ENCODE measurements at regions not wholly inside any gene's neighbourhood (a gene's known extent, or its start where the extent isn't known, plus 50 kb on each side); places are given as distances from the start of the nearest gene placed in this dataset.
"Not testable (repeated sequence)": the region's sequence is repeated elsewhere in the genome, so short reads cannot be mapped to it uniquely, and the experiment has no call there.

- DNase-seq: no peak
These were observed 77.6 kb upstream of the FRMPD4 start for GRCh38 chrX:12060489-12061260.

GRCh38 chrX:12065251-12065650 is 73.0 kb upstream of the FRMPD4 start:
- DNase-seq: no peak

DNA sequence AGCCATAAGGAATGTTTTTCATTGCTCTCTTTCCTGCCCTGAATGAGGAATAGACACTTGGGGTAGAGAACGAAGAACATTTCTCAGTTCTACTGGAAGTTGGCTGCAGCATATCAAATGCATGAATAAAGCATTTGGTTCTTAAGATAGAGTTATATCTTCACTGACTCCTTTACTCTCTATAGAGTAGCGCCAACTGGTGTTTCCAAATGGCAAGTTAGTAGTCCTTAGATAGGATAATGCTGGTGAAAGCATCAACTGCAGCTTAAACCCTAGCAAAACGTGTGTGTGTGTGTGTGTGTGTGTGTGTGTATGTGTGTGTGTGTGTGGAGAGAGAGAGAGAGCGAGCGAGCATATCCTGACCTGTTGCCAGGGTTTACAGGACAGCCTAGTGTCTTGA is 62.2 kb upstream of the FRMPD4 start:
- no peak for DNase-seq

- DNase-seq: peak; percentile 20 to 58
These were observed 58.0 kb upstream of the FRMPD4 start for GRCh38 chrX:12080265-12080664.

DNA sequence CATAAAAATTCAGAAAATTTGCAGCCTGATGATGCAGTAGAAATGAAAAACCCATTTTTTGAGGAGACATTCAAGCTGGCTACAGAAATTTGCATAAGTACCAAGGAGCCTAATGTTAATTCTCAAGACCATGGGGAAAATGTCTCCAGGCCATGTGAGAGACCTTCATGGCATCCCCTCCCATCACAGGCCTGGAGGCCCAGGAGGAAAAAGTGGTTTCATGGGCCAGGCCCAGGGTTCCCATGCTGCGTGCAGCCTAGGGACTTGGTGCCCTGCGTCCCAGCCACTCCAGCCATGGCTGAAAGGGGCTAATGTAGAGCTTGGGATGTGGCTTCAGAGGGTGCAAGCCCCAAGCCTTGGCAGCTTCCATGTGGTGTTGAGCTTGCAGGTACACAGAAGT is 55.3 kb upstream of the FRMPD4 start:
- DNase-seq: not testable (repeated sequence)

Measured in NCI-H446 (cell line).